ENCODE measurements at regions not wholly inside any gene's neighbourhood (a gene's known extent, or its start where the extent isn't known, plus 50 kb on each side); places are given as distances from the start of the nearest gene placed in this dataset.
A peak's percentile ranks its signal among the peaks of the same experiment; 100 is the strongest.

DNA sequence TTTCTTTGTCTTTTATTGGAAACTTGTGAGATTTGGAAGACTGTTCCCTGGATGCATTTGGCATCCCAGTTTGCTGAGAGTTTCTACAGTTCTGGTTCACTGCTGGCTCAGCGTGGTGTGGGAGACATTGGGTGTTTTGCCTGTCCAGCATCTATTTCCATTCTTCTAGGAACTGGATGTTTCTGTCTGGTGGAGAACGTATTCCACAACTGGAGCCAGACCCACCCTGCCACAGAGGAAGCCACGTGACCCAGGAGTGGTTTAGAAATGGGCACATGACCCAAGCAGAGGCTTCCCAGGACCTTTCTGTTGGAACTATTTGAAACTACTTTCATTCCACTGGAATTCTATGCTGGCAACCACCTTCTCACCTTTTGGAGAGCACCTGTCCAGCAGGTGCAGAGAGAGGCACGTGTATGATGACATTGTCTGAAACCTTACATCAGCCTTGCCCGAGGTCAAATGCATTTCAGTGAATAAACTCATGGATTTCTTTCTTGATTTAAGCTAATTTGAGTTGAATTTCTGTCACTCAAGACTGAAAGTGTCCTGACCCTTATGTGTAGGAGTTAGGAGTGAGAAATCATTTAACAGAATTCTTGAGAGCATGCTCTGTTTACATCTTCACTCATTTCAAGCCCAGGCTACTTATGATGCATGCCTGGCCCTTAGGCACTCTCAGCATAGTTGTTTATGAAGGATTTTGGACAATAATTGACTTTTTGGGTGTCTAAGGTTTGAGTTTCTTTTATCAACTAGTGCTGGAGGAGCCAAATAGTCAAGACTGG, 121.8 kb downstream of the AKAP11 start:
- H3K4me1 Mint-ChIP-seq, result peaks cover 62% of the 10 kb centered on the region
- peak overlapping the region; percentile 73 for H3K27ac Mint-ChIP-seq
- no peaks in the 10 kb centered on the region for H3K27me3 Mint-ChIP-seq
- no peaks in the 10 kb centered on the region for H3K9me3 Mint-ChIP-seq
- ATAC-seq, result no peak
- no peaks in the 10 kb centered on the region for H3K36me3 Mint-ChIP-seq
- peak overlapping the region; percentile 14 for H3K4me3 Mint-ChIP-seq

DNA sequence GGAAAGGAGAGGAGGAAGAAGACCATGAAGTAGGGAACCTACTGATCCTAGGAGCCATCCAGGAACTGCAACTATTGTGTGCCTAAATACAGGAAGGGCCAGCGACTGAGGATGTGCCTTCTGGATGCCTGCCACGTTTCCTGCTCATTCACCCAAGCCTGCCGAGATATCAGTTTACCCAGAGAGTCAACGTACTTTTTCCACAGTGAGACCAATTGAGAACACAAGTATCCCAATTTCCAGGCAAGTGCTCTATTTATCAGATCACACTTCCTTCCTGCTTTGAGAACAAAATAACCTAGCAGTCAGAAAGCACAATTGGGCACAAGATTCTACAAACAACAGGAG, 122.4 kb downstream of the AKAP11 start:
- Mint-ChIP-seq H3K4me1 (peaks cover 62% of the 10 kb centered on the region), H3K27ac (peak overlapping the region; percentile 73), H3K27me3 (no peaks in the 10 kb centered on the region), H3K4me3 (peak overlapping the region; percentile 14), H3K36me3 (no peaks in the 10 kb centered on the region), H3K9me3 (no peaks in the 10 kb centered on the region)
- no peak for ATAC-seq

DNA sequence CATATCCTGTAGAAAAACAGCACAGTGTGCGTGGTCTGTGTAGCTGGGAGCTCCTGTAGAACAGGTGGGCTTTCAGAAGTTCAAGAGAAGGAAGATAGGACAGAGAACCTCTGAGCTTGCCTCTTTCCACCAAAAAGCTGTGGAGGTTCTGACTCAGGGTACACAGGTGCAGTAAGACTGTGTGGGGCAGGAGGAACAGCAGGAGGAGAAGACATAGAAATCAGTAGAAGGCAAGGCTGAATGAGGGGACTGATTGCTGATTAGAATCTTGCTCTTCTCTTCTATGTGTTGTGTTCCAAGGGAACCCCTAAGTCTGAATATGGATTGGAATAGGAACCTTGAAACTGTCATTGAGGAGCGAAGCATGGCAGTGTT, 122.7 kb downstream of the AKAP11 start:
- Mint-ChIP-seq H3K9me3 (no peaks in the 10 kb centered on the region), H3K27ac (peak overlapping the region; percentile 73), H3K36me3 (no peaks in the 10 kb centered on the region), H3K4me1 (peaks cover 62% of the 10 kb centered on the region), H3K4me3 (no peak overlapping the region), H3K27me3 (no peaks in the 10 kb centered on the region)
- ATAC-seq, result no peak

DNA sequence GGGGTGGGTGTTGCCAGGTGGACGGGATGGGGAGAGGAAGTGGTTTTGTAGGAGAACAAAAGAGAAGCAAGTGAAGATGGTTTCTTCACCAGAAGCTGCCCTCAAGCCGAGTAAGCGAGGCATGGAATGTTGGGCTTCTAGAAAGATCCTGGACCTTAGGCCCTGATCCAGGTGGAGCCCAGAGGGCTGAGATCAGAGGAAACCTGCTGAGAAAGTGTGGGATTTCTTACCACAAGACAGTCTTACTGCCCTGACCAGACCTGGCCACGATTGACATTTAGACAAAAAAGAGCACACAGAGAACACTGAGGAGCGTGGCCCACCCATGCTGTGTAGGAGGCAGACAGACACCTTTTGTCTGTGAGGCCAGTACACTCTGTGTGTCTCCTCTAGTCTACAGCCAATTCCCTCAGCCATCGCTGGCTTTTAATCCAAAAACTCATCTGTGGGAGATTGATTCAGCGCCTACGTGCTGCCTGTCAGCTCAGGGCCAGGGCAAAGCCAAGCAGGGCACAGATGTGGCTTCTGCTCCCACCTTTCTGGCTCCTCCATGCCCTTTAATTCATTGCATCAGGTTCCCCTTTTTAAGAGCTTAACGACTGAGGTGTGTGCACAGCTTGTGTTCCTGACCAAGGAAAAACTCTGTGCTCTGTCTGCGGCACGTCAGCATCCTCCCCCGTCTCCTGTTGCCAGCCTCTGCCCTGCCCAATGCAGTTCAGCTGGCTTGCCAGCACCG, 123.3 kb downstream of the AKAP11 start:
- ATAC-seq, result no peak
- H3K4me1 Mint-ChIP-seq, result peaks cover 63% of the 10 kb centered on the region

DNA sequence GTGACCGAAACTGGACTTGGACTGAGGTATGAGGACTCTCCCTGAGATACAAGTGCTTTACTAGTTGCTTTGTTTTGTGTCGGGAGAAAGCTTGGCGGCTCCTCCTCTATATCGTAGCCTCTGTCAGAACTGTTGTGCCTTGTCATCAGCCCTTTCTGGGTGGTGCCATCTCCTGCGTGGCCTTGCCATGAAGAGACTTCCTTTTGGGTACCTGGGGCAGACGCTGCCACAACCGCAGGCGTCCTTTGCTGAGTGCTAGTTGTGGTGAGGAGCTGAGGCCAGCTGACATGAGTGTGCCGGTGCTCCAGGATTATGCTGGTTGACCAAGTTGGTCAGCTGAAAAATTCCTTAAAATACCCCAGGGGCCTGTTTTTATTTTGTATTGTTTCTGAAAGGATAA, 124.5 kb downstream of the AKAP11 start:
- H3K4me1 Mint-ChIP-seq, result peaks cover 63% of the 10 kb centered on the region
- H3K27me3 Mint-ChIP-seq, result no peaks in the 10 kb centered on the region
- peak; percentile 88 for ATAC-seq
- H3K4me3 Mint-ChIP-seq, result no peak overlapping the region
- no peaks in the 10 kb centered on the region for H3K36me3 Mint-ChIP-seq
- H3K27ac Mint-ChIP-seq, result peak overlapping the region; percentile 73
- H3K9me3 Mint-ChIP-seq, result no peaks in the 10 kb centered on the region

More for the DNA sequence above, 123.3 kb downstream of the AKAP11 start:
- no peaks in the 10 kb centered on the region for H3K27me3 Mint-ChIP-seq
- no peak overlapping the region for H3K4me3 Mint-ChIP-seq
- H3K9me3 Mint-ChIP-seq, result no peaks in the 10 kb centered on the region
- H3K36me3 Mint-ChIP-seq, result no peaks in the 10 kb centered on the region
- peak overlapping the region; percentile 73 for H3K27ac Mint-ChIP-seq

DNA sequence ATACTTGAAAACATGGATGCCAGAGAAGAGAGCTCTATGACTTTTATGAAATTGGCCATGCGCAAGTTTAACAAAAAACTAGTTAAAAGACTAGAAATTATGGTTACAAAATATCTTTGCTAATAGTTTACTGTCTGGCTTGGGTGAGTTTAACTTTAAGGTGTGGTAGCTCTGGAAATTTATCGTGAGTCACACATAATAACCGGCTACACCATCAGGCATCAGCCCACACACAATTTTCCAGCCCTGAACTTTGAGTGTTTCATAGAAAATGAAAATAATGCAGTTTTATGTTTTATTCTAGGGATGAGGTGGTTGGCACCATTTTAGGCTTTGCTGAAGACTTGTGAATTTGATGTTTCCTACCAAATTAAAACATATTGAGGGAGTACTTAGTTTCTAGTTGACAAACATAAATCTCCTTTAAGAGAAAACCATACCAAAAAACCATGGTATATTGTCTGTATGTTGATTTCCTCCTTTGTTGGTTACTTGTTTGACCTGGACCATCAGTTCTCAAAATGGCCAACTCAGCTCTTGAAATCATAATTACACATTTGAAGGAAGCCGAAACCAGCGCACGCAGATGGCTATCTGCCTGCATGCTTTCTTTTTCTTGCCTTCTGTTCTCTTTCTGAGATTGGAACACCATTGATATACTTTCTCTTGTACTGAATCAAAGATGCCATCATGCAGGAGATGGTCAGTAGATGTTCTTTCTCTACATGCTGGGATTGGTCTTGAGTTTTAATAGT, 125.1 kb downstream of the AKAP11 start:
- Mint-ChIP-seq H3K9me3 (no peaks in the 10 kb centered on the region), H3K4me3 (no peak overlapping the region), H3K27ac (peak overlapping the region; percentile 73), H3K27me3 (no peaks in the 10 kb centered on the region), H3K4me1 (peaks cover 58% of the 10 kb centered on the region), H3K36me3 (no peaks in the 10 kb centered on the region)
- no peak for ATAC-seq

DNA sequence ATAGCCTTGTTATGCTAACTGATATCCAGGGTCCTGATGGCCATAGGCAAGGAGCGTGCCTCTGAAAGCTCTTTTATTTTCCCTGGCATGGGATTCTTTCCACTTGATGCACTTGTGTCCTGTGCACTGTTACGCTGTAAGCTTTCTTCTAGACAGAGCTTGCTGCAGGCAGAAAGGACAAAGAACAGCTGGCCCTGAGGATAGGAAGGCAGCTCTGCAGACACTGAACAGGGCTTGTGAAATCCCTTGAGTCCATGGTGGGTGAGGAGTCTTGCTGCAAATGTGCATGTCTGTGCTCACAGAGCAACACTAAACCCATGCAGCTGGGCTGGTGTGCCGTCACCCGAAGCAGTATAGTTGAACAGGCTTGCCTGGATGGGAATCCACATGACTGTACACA, 126.6 kb downstream of the AKAP11 start:
- Mint-ChIP-seq H3K27me3 (no peaks in the 10 kb centered on the region), H3K4me3 (no peak overlapping the region), H3K27ac (no peak overlapping the region), H3K9me3 (no peaks in the 10 kb centered on the region), H3K4me1 (peaks cover 56% of the 10 kb centered on the region), H3K36me3 (no peaks in the 10 kb centered on the region)
- no peak for ATAC-seq

DNA sequence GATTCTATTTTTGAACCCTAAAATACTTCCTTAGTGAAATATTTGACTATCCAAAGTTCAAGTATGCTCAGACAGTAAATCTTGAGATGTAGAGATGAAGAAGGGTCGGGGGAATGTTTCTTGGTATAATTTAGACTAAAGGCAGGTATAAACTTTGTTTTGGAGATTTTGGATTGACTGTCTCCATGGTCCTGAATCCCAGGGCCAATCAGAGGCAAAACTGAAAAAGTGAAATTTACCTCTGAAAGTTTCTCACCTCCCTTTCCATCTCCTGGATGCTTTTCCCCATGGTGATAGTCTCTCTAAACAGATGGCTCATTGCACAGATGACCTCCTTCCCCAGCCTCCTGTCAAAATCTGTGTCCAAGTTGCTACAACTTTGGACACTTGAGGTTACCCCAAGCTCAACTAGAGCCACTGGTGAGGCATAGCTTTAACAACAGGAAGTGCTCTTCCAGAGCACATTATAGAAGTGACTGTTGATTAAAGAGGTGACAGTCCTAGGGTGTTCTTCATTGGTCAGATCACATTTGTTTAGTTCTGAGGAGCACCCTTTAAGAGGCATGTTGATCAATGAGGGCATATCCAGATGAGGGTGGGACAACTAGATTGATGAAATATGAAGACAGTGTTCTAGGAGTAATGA, 128.4 kb downstream of the AKAP11 start:
- Mint-ChIP-seq H3K27me3 (no peaks in the 10 kb centered on the region), H3K9me3 (no peaks in the 10 kb centered on the region), H3K36me3 (no peaks in the 10 kb centered on the region), H3K4me1 (peaks cover 45% of the 10 kb centered on the region), H3K27ac (no peak overlapping the region), H3K4me3 (no peak overlapping the region)
- no peak for ATAC-seq

DNA sequence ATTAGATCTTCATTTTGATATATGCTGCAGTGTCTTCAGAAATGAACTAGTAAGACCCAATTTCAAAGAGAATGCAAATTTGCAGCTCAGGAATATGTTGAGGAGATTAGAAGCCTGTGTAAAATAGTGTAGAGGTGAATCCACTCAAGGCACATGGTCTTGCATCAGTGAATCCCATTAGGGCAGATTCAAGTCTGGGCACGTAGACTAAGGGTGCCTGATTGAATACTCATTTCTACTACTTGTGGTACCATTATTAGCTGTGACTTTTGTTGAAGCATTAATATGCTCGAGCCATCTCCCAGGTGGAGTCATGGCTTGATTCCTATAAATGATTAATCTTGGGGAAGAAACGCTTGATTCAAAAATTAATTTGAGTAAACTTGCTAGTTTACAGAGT, 129.4 kb downstream of the AKAP11 start:
- Mint-ChIP-seq H3K36me3 (no peaks in the 10 kb centered on the region), H3K9me3 (no peaks in the 10 kb centered on the region), H3K4me3 (no peak overlapping the region), H3K4me1 (peaks cover 51% of the 10 kb centered on the region), H3K27ac (no peak overlapping the region), H3K27me3 (no peaks in the 10 kb centered on the region)
- ATAC-seq, result no peak

DNA sequence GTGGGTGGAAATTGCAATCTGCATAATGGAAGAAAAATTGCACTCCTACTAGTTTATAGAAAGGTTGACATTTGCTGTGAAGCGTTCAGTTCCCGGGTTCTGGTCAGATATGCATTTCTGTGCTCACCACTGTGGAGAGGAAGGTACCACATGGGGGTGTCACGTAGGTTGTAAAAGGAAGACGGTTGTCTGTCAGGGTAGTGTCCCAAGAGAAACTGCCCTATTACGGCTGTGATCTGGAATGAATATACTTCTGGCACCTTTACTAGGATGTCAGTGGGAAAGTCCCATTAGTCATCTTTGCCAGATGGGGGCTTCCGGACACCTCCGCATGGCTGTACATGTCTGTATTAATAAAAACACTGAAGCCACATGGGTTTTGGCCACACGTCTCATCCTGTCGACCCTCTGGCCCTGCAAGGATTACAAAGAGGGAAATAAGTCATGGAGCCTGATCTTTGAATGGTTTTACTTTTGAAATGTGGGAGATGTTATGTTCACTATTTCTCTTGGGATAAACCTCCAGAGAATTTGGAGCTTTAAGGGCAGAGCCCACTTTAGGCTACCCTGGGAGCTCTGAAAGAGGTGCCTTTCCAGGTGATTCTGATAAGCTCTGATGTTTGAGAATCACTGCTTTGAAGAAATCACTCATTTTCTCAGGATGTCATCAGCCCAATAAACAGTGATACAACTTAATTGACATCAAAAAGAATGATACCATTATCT, 133.9 kb downstream of the AKAP11 start:
- H3K4me1 Mint-ChIP-seq, result peaks cover 47% of the 10 kb centered on the region
- peak overlapping the region; percentile 92 for H3K27ac Mint-ChIP-seq
- no peaks in the 10 kb centered on the region for H3K9me3 Mint-ChIP-seq
- peak; percentile 92 for ATAC-seq
- H3K36me3 Mint-ChIP-seq, result peaks cover 6% of the 10 kb centered on the region
- no peaks in the 10 kb centered on the region for H3K27me3 Mint-ChIP-seq
- peak overlapping the region; percentile 32 for H3K4me3 Mint-ChIP-seq

DNA sequence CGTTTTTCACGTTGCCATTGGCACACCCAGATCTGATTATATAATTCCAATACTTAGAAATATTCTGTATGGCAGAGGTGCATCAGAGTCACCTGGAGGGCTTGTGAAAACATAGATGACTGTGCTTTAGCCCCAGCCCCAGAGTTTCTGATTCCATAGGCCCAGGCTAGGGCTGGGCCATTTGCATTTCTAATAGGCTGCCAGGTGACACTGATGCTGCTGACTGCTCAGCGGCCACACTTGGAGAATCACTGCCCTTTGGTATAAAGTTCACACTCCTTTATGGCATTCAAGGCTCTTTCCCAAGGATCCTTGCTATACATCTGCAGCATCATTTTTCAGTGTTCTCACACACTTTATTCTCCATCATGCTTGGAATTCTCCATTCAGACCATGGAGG, 137.1 kb downstream of the AKAP11 start:
- Mint-ChIP-seq H3K27me3 (no peaks in the 10 kb centered on the region), H3K27ac (no peak overlapping the region), H3K4me3 (no peak overlapping the region), H3K36me3 (peaks cover 6% of the 10 kb centered on the region), H3K4me1 (peaks cover 59% of the 10 kb centered on the region), H3K9me3 (no peaks in the 10 kb centered on the region)
- no peak for ATAC-seq

DNA sequence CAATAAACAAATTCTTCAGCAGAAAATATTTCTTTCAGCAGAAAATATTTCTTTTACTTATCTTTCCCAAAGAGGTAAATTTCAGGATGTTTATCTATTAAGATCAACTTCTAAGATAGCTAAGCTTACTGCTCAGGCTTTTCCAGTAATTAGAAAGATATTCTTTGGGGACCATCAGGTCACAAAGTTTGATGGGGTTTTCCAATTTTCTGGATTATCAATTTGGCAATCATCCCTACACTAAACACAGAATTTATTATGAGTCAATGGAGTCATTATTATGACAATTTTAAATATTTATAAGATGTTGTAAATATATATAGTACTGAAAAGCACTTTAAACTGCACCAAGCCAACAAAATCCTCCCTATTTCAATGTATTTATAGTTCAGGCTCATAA, 137.6 kb downstream of the AKAP11 start:
- Mint-ChIP-seq H3K9me3 (no peaks in the 10 kb centered on the region), H3K27ac (no peak overlapping the region)

DNA sequence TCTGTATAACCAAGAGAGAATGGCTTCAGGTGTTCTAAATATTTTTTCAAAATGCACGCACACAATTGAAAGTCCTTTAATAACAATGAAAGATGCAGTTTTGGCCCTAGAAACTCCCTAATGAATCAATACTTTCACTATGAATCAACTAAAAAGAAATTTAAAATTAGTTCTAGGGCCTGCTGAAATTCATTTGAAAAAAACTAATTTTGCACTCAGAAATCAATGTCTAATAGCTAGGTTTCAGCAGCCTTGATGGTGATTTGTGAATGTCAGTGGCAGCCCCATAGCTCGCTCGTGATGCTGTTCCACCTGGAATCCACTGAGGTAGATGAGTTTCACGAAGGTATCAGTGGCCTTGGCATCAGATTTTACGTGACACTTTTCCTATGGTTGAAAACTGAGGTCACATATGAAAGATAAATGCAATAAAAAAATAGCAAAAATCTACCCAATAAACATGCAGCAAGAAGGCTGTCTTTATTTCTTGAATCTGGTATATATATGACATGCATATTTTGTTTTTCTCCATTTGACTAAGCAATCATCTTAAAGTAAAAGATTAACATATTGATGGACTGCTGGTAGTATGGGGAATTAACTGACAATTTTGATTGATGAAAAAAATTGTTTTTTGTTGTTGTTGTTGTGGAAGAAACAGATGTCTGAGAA, 141.0 kb downstream of the AKAP11 start:
- peaks cover 5% of the 10 kb centered on the region for H3K36me3 Mint-ChIP-seq
- no peaks in the 10 kb centered on the region for H3K27me3 Mint-ChIP-seq

More for the DNA sequence above, 137.6 kb downstream of the AKAP11 start:
- peaks cover 62% of the 10 kb centered on the region for H3K4me1 Mint-ChIP-seq
- no peak for ATAC-seq
- no peak overlapping the region for H3K4me3 Mint-ChIP-seq
- peaks cover 6% of the 10 kb centered on the region for H3K36me3 Mint-ChIP-seq
- no peaks in the 10 kb centered on the region for H3K27me3 Mint-ChIP-seq

DNA sequence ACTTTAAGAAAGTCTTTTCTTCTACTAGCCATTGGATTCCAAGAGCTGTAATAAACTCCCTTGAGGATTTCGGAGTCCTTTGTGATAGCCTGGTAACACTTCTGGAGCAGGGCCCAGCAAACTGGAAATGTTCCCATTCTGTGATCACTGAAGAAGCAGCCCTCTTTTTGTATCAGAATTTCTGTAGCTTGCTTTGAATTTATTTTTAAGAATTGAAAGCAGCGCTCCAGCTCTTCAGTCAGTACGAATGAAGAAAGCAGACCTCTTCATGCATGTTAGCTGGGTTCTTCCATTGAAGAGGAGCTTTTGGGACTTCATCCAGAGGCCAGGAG, 141.5 kb downstream of the AKAP11 start:
- Mint-ChIP-seq H3K4me1 (peaks cover 26% of the 10 kb centered on the region), H3K36me3 (no peaks in the 10 kb centered on the region), H3K27ac (peak overlapping the region; percentile 70), H3K27me3 (no peaks in the 10 kb centered on the region), H3K9me3 (no peaks in the 10 kb centered on the region), H3K4me3 (no peak overlapping the region)
- no peak for ATAC-seq

More for the DNA sequence above, 141.0 kb downstream of the AKAP11 start:
- ATAC-seq, result peak; percentile 48
- Mint-ChIP-seq H3K27ac (peak overlapping the region; percentile 70), H3K4me1 (peaks cover 31% of the 10 kb centered on the region), H3K9me3 (no peaks in the 10 kb centered on the region), H3K4me3 (no peak overlapping the region)

Measured in stimulated activated memory B cell treated with anti-CD40 and anti-IgM and Interleukin-4, amounts not matched to agents 10 μg/mL and 1 μg/mL and 100 μg/mL, for 72 hours (primary cell).